HG03460 (cell line): ENCODE measurements at regions not wholly inside any gene's neighbourhood (a gene's known extent, or its start where the extent isn't known, plus 50 kb on each side); places are given as distances from the start of the nearest gene placed in this dataset.
A peak's percentile ranks its signal among the peaks of the same experiment; 100 is the strongest.

Experiments used
- ATAC-seq: cut with Tn5 transposase; IDR thresholded peaks from one replicate; pipeline ENCODE4 v1.9.1; 2021; ENCODE audit not compliant: unreplicated experiment

GRCh38 chr5:165560648-165561047, 2055.2 kb downstream of the MAT2B start:
- ATAC-seq, result no peak

GRCh38 chr5:165565911-165566310, 2060.5 kb downstream of the MAT2B start:
- no peak for ATAC-seq

DNA sequence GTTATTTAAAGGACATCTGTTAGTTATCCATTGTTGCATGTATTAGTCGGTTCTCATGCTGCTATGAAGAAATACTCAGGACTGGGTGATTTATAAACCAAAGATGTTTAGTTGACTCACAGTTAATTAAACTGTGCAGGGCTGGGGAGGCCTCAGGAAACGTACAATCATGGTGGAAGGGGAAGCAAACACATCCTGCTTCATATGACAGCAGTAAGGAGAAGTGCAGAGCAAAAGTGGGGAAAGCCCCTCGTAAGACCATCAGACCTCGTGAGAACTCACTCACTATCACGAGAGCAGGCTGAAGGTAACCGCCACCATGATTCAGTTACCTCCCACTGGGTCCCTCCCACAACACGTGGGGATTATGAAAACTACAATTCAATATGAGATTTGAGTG, 2064.1 kb downstream of the MAT2B start:
- no peak for ATAC-seq

GRCh38 chr5:165573445-165573844, 2068.0 kb downstream of the MAT2B start:
- no peak for ATAC-seq

- no peak for ATAC-seq
These were observed 2068.7 kb downstream of the MAT2B start for GRCh38 chr5:165574100-165574499.

- ATAC-seq, result peak; percentile 65
These were observed 2071.4 kb downstream of the MAT2B start for GRCh38 chr5:165576678-165577275.

DNA sequence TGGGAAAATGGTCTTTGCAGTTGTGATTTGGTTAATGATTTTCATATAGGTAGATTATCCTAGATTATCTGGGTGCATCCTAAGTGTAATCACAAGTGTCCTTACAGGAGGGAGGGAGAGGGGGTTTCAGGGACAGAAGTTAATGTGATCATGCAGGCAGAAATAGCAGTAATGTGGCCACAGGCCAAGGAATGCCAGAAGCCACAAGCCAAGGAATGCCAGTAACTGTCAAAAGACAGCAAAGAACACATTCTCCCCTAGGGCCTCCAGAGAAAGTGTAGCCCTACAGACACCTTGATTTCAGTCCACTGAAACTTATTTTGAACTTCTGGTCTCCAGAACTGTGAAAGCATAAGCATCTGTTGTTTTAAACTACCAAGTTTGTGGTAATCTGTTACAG, 2074.5 kb downstream of the MAT2B start:
- ATAC-seq, result no peak

GRCh38 chr5:165594693-165595092, 2089.3 kb downstream of the MAT2B start:
- ATAC-seq, result no peak

- ATAC-seq, result no peak
These were observed 2097.1 kb downstream of the MAT2B start for GRCh38 chr5:165602529-165602928.

- ATAC-seq, result no peak
These were observed 2101.6 kb downstream of the MAT2B start for GRCh38 chr5:165607026-165607425.

- ATAC-seq, result no peak
These were observed 2104.5 kb downstream of the MAT2B start for GRCh38 chr5:165609871-165610270.

DNA sequence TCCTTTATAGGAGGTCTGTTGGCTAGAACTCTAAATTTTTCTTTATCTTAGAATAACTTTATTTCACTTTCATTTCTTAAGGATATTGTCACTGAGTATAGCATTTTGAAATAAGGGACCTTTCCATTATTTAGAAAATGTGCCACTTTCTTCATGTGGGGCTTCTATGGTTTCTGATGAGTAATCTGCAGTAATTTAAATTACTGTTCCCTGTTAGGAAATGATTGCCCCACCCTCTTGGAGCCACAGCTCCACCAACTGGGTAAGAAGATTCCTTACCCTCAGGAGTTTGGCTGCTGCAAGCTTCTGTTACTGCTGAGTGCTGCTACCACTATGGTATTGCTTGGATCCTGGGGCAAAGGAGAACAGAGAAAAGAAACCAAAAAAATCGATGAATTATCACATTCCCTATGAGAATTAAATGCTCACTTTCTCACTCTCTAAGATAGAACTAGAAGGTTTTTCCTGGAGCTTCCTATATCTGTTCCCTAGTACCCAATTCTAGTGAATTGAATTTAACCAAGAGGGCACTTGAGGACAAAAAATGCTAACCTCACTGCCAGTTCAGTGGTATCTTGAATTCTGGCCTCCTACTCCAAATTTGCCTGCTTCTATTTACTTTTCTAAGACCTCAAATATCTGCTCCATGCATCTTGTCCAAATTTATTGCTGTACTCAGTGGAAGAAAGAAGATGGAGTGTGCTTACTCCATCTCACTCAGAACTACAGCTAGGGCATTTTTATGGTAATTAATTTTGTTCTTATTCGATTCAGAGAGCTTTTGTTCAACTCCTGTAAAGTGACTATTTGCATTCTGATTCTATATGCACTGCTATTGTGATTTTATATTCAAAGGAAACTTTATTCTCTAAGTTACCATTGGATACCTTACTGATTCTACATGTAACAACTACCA, 2111.3 kb downstream of the MAT2B start:
- ATAC-seq, result no peak

GRCh38 chr5:165617491-165617890, 2112.1 kb downstream of the MAT2B start:
- no peak for ATAC-seq

GRCh38 chr5:165620394-165620793, 2115.0 kb downstream of the MAT2B start:
- ATAC-seq, result no peak

DNA sequence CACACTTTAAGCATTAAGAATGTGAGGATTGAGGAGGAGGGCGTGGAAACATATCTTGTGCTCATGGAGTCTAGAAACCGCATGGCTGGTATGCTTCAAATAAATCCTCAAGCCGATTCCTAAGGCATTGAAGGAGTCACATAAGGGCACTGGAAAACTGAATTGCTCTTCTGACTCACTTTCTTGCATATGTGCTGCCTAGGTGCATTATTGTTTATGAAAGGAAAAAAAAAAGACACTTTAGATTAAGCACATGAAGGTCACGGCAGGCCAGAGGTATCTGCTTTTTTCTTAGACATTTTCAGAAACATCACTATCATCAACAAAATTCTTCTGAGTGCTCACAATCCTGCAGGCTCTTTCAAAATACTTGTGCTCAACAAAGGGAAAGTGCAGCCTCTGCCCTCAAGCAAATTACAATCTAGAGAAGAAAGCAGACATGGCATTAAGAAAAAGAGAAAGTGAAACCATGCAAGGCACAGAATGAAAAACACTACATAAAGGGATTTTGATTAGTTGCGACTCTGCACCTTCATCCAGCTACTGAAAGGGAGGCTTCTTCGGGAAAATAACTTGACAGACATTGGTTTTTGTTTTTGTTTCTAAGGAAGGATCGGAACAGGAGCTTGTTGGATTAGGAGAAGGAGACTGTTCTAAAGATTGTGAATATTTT, 2117.6 kb downstream of the MAT2B start:
- ATAC-seq, result no peak

DNA sequence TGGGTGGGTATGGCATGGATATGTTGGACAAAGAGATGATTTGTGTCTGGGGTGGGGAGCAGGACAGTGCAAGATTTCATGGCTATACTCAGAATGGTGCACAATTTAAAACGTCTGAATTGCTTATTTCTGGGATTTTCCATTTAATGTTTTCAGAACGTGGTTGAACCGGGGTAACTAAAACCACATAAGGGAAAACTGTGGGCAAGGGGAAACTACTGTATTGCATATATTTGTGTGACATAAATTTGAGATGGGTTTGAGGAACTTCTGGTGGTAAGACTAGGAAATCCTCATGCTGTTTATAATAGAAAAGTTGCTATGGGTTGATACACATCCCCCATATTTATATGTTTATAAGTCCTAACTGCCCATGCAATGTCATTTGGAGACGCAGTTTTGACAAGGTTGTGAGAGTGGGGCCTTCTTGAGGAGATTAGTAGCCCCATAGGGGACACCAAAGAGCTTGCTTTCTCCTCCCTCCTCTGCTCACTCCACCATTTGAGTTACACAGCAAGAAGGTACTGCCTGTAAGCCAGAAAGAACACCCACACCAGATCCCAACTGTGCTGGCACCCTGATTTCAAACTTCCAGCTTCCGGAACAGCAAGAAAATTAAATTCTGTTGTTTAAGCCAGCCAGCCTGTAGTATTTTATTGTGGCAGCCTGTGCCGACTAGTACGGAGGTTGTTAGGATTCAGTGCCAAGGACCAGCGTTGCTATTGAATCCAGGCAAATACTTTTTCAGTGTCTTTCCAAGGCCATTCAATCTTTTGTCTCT, 2118.9 kb downstream of the MAT2B start:
- no peak for ATAC-seq

DNA sequence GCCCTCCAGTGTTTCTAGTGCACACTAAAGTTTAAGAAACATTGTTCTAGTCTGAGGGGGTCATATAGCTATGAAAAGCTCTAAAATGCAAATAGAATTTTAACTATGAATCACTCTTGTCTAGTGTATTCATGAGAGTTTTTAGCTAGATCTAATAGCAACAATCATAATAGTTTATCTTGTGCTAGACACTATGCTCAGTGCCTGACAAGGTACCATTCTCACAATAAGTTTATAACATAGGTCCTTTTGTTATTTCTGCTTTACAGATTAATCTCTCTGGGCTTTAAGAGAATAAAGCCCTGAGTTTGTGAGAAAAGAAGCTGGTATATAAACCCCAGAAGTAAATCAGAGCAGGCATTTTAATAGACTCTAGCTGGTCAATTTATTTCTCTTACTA, 2120.7 kb downstream of the MAT2B start:
- no peak for ATAC-seq

GRCh38 chr5:165627548-165628170, 2122.2 kb downstream of the MAT2B start:
- ATAC-seq, result no peak

- peak; percentile 82 for ATAC-seq
These were observed 2124.9 kb downstream of the MAT2B start for GRCh38 chr5:165630261-165630778.

DNA sequence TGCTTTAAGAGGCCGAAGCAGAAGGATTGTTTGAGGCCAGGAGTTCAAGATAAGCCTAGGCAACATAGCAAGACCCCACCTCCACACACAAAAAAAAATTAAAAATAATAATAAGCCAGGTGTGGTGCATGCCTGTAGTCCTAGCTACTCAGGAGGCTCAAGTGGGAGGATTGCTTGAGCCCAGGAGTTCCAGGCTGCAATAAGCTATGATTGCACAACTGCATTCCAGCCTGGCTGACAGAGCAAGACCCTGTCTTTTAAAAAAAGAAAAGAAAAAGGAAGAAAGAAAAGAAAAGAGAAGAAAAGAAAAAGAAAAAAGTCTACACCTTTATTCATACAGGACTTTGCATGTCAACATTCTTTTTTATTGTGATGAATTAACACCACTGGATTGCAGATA, 2125.8 kb downstream of the MAT2B start:
- no peak for ATAC-seq
